ENCODE measurements at regions not wholly inside any gene's neighbourhood (a gene's known extent, or its start where the extent isn't known, plus 50 kb on each side); places are given as distances from the start of the nearest gene placed in this dataset.

DNA sequence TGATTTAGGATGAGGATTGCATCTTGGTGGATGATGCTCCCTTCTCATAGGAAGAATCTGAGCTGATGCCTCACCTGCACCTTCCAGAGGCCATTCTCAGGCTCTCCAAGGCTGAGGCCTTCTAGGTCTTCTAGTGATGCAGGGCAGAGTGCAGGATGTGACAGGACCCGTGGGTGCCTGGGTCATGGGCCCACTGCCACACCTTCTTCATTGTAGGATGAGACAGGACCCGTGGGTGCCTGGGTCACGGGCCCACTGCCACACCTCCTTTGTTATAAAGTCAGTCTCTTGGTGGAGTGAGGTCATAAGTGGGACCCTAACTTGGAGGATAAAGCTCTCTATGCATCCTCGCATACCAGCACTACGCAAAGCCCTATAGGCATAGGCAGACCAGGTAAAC is 109.9 kb upstream of the TCERG1L start:
- in situ Hi-C loops (cut with HindIII; ENCODE audit: extremely low pct_ligation_motif_present, low pct_unique_long_range_greater_than_20kb) (no loop called here), intact Hi-C loops (cut with micrococcal nuclease; ENCODE audit: unreplicated experiment) (no loop called here)
- Histone ChIP-seq H4K20me1 (ENCODE audit: insufficient read depth, low read length) (no peaks in the 10 kb centered on the region), H3K9ac (ENCODE audit: insufficient read depth, low read depth, low read length) (no peak overlapping the region), H3K9me3 (ENCODE audit: low read length) (no peaks in the 10 kb centered on the region), H3K36me3 (replicated peaks in 1 of 2; ENCODE audit: control insufficient read depth in 1 of 2, insufficient read depth in 2 of 2, low read length in 2 of 2) (no peaks in the 10 kb centered on the region), H3K4me1 (ENCODE audit: insufficient read depth, low read length) (no peaks in the 10 kb centered on the region), H3K79me2 (ENCODE audit: insufficient read depth, low read length) (no peaks in the 10 kb centered on the region), H3K27me3 (ENCODE audit: control insufficient read depth in 1 of 2, insufficient read depth in 2 of 2, low read length in 2 of 2) (peaks cover 2 to 15% of the 10 kb centered on the region in 2 experiments; a peak in 4 of 5 replicates), H2AFZ (ENCODE audit: low read length) (no peak overlapping the region), H3K4me3 (replicated peaks in 1 of 3; ENCODE audit: insufficient read depth in 1 of 3, low read depth in 2 of 3, low read length in 3 of 3) (no peak overlapping the region), H3K4me2 (ENCODE audit: low read depth, low read length) (no peak overlapping the region), H3K27ac (ENCODE audit: extremely low read length, insufficient read depth, low read length) (no peak overlapping the region)
- TF ChIP-seq ZNF251 (CRISPR knock-in tag; IDR thresholded peaks at IDR 0.05): no peak
- TF ChIP-seq, protein P1, sequence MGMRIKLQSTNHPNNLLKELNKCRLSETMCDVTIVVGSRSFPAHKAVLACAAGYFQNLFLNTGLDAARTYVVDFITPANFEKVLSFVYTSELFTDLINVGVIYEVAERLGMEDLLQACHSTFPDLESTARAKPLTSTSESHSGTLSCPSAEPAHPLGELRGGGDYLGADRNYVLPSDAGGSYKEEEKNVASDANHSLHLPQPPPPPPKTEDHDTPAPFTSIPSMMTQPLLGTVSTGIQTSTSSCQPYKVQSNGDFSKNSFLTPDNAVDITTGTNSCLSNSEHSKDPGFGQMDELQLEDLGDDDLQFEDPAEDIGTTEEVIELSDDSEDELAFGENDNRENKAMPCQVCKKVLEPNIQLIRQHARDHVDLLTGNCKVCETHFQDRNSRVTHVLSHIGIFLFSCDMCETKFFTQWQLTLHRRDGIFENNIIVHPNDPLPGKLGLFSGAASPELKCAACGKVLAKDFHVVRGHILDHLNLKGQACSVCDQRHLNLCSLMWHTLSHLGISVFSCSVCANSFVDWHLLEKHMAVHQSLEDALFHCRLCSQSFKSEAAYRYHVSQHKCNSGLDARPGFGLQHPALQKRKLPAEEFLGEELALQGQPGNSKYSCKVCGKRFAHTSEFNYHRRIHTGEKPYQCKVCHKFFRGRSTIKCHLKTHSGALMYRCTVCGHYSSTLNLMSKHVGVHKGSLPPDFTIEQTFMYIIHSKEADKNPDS (CRISPR knock-in tag; IDR thresholded peaks at IDR 0.05): no peak
- no peak for TF ChIP-seq ZNF382 (CRISPR knock-in tag; IDR thresholded peaks at IDR 0.05; ENCODE audit: borderline replicate concordance)
- no peak for TF ChIP-seq PRDM4 (CRISPR knock-in tag; IDR thresholded peaks at IDR 0.05; ENCODE audit: borderline replicate concordance)
- FAIRE-seq (no peak), DNase-seq (ENCODE audit: low spot score) (no peak), ATAC-seq (no peak)
- CTCF ChIA-PET (ENCODE audit: low intra/inter-chr PET ratio, low total read pairs): no interaction called here
- 0% methylated on average over 1 of the region's 5 CpGs for WGBS (ENCODE audit: low lambda C conversion rate)
- POLR2A ChIA-PET: no interaction called here
- no TSS peak for BruUV-seq (replicated peaks)
